ENCODE measurements at regions not wholly inside any gene's neighbourhood (a gene's known extent, or its start where the extent isn't known, plus 50 kb on each side); places are given as distances from the start of the nearest gene placed in this dataset.

- Histone ChIP-seq H3F3A (replicated peaks; ENCODE audit: low read depth) (no peaks in the 10 kb centered on the region), H3K4me1 (ENCODE audit: insufficient read depth) (peaks cover 6% of the 10 kb centered on the region; the same call in 1 of the 2 replicates), H3K79me2 (replicated peaks; ENCODE audit: insufficient read depth) (no peaks in the 10 kb centered on the region), H4K20me1 (replicated peaks; ENCODE audit: insufficient read depth) (no peaks in the 10 kb centered on the region), H3K4me3 (no peak overlapping the region), H3K4me2 (no peak overlapping the region), H3K9me2 (ENCODE audit: insufficient read depth) (0 out of 2 replicates have a peak, but pooled peaks cover 7% of the 10 kb centered on the region), H3K27me3 (ENCODE audit: insufficient read depth) (no peaks in the 10 kb centered on the region), H2AFZ (peak overlapping the region; percentile 50; the same call in 1 of the 2 replicates), H3K27ac (ENCODE audit: low read depth) (no peak overlapping the region), H3K36me3 (ENCODE audit: insufficient read depth) (no peaks in the 10 kb centered on the region)
- DNase-seq (ENCODE audit: low spot score) = no peak
- Mint-ChIP-seq H3K27ac (no peak overlapping the region), H3K36me3 (ENCODE audit: low read depth) (no peaks in the 10 kb centered on the region), H3K4me3 (no peak overlapping the region), H3K4me1 (peaks cover under 1% of the 10 kb centered on the region; the same call in 2 of the 3 replicates), H3K9me3 (no peaks in the 10 kb centered on the region), H3K27me3 (ENCODE audit: insufficient read depth, low read depth, poor library complexity) (no peaks in the 10 kb centered on the region)
- ATAC-seq = no peak
- TF ChIP-seq STAT1 (IDR thresholded peaks at IDR 0.05; ENCODE audit: unreplicated experiment) = no peak
- no peak for TF ChIP-seq EZH2 (IDR thresholded peaks at IDR 0.05; ENCODE audit: low read depth, unreplicated experiment)
- no peak for TF ChIP-seq REST (IDR thresholded peaks at IDR 0.05; ENCODE audit: unreplicated experiment)
- no peak for TF ChIP-seq CREB1 (CRISPR knock-in tag; IDR thresholded peaks at IDR 0.05; ENCODE audit: low read depth)
- TF ChIP-seq CTCF (conservative IDR thresholded peaks at IDR 0.05; ENCODE audit: low read depth in 2 of 2) = no peak
- no peak for TF ChIP-seq JUNB (IDR thresholded peaks at IDR 0.05; ENCODE audit: unreplicated experiment)
Measured at GRCh38 chr14:45467023-45467422, 214.0 kb upstream of the MIS18BP1 start.

GRCh38 chr14:45434221-45434620 is 181.2 kb upstream of the MIS18BP1 start:
- Histone ChIP-seq H4K20me1 (replicated peaks; ENCODE audit: insufficient read depth) (no peaks in the 10 kb centered on the region), H3K36me3 (ENCODE audit: insufficient read depth) (no peaks in the 10 kb centered on the region), H3K4me3 (no peak overlapping the region), H3K4me1 (ENCODE audit: insufficient read depth) (peaks cover 3% of the 10 kb centered on the region; the same call in 1 of the 2 replicates), H2AFZ (peak overlapping the region; percentile 12; the same call in 1 of the 2 replicates), H3K79me2 (replicated peaks; ENCODE audit: insufficient read depth) (no peaks in the 10 kb centered on the region), H3F3A (replicated peaks; ENCODE audit: low read depth) (no peaks in the 10 kb centered on the region), H3K4me2 (no peak overlapping the region), H3K27ac (ENCODE audit: low read depth) (no peak overlapping the region), H3K27me3 (ENCODE audit: insufficient read depth) (no peaks in the 10 kb centered on the region), H3K9me2 (ENCODE audit: insufficient read depth) (no peaks in the 10 kb centered on the region)
- ATAC-seq = no peak
- H3K4me1 Mint-ChIP-seq = peaks cover 9% of the 10 kb centered on the region; the same call in 2 of the 3 replicates
- no peaks in the 10 kb centered on the region for H3K27me3 Mint-ChIP-seq (ENCODE audit: insufficient read depth, low read depth, poor library complexity)
- no peak for DNase-seq (ENCODE audit: low spot score)
- no peaks in the 10 kb centered on the region; the same call in 2 of the 3 replicates for H3K9me3 Mint-ChIP-seq
- no peak overlapping the region for H3K27ac Mint-ChIP-seq
- H3K4me3 Mint-ChIP-seq = no peak overlapping the region
- H3K36me3 Mint-ChIP-seq (ENCODE audit: low read depth) = no peaks in the 10 kb centered on the region
- TF ChIP-seq EZH2 (IDR thresholded peaks at IDR 0.05; ENCODE audit: low read depth, unreplicated experiment) = no peak
- TF ChIP-seq STAT1 (IDR thresholded peaks at IDR 0.05; ENCODE audit: unreplicated experiment) = no peak
- TF ChIP-seq JUNB (IDR thresholded peaks at IDR 0.05; ENCODE audit: unreplicated experiment) = no peak
- TF ChIP-seq ZNF114 (CRISPR knock-in tag; IDR thresholded peaks at IDR 0.05) = no peak
- TF ChIP-seq POLR2AphosphoS5 (IDR thresholded peaks at IDR 0.05; ENCODE audit: low read depth) = no peak
- no peak for TF ChIP-seq CREB1 (CRISPR knock-in tag; IDR thresholded peaks at IDR 0.05; ENCODE audit: low read depth)
- no peak for TF ChIP-seq CTCF (conservative IDR thresholded peaks at IDR 0.05; ENCODE audit: low read depth in 2 of 2)
- no peak for TF ChIP-seq NANOG (IDR thresholded peaks at IDR 0.05; ENCODE audit: borderline replicate concordance)

Measured in GM23338 (cell line).